ENCODE measurements at regions not wholly inside any gene's neighbourhood (a gene's known extent, or its start where the extent isn't known, plus 50 kb on each side); places are given as distances from the start of the nearest gene placed in this dataset.

DNA sequence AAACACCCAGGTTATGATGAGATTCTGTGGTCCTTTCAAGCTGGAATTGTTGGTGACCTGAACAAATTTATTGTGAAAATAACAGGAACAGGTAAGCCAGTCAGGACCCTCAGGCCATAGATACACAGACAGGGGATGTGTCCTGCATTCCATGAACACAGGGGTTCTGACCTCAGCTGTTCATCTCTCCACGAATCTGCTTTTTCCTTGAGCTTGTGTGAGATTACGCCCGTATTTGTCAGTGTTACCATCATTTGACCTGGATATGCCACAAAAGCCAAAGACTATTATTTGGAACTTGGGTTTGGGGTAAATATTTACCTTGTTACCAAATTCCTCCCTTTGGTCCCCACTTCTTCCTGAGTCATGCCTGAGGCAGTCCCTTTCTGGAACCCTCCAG is 288.9 kb downstream of the PREX1 start:
- CTCF ChIA-PET, result interaction anchor here (1.2 to 1.5 kb wide), 2 partner anchors 67 to 81 kb away, joined by 4 to 5 read pairs; no protein-coding TSS in a partner anchor

DNA sequence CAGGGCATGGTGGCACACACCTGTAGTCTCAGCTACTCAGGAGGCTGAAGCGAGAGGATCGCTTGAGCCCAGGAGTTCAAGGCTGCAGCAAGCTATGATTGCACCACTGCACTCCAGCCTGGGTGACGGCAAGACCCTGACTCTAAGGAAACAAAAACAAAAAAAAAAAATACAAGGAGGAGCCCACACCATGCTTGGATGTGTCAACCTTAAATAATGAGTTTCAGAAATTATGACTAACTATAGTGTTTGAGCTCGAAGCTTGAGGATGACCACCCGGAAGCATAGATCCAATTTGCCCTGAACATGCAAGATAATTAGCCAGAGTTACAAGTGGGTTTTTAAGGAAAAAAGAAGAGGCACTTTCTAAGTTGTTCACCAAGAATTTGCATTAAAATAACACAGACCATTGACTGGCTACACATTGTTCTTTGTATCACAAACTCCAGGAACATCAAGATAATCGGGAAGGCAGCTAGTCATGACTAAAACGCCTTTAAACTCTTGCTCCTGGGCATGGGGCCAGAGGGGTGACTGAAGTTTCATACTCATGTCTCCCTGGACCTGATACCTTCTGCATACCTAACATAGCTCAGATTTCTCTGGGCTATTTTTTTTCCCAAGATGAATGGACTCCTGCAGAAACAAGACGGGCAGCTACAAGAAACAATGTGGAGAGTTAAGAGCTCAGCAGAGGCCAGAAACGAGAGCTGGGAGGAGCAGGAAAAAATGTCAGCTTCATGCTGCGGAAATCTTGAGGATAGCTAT is 289.6 kb downstream of the PREX1 start:
- CTCF ChIA-PET, result interaction anchor here (0.9 to 1.5 kb wide), 3 partner anchors 66 to 857 kb away, joined by 3 to 5 read pairs (median 4); no protein-coding TSS in a partner anchor
- POLR2A ChIA-PET, result no interaction called here
- peak; percentile 56 for DNase-seq (ENCODE audit: low read depth)
- Histone ChIP-seq H3K27me3 (ENCODE audit: control insufficient read depth, insufficient read depth, low read length) (peaks cover 3% of the 10 kb centered on the region), H3K4me3 (ENCODE audit: low read depth, low read length) (no peak overlapping the region), H3K36me3 (ENCODE audit: control insufficient read depth, insufficient read depth, low read length) (no peaks in the 10 kb centered on the region)
- TF ChIP-seq, protein P1, sequence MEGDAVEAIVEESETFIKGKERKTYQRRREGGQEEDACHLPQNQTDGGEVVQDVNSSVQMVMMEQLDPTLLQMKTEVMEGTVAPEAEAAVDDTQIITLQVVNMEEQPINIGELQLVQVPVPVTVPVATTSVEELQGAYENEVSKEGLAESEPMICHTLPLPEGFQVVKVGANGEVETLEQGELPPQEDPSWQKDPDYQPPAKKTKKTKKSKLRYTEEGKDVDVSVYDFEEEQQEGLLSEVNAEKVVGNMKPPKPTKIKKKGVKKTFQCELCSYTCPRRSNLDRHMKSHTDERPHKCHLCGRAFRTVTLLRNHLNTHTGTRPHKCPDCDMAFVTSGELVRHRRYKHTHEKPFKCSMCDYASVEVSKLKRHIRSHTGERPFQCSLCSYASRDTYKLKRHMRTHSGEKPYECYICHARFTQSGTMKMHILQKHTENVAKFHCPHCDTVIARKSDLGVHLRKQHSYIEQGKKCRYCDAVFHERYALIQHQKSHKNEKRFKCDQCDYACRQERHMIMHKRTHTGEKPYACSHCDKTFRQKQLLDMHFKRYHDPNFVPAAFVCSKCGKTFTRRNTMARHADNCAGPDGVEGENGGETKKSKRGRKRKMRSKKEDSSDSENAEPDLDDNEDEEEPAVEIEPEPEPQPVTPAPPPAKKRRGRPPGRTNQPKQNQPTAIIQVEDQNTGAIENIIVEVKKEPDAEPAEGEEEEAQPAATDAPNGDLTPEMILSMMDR (IDR thresholded peaks at IDR 0.05; ENCODE audit: insufficient read depth, low read depth, low read length), result no peak

More for the DNA sequence above, 288.9 kb downstream of the PREX1 start:
- POLR2A ChIA-PET, result no interaction called here
- no peaks in the 10 kb centered on the region for H3K36me3 ChIP-seq (ENCODE audit: control insufficient read depth, insufficient read depth, low read length)
- peaks cover 3% of the 10 kb centered on the region for H3K27me3 ChIP-seq (ENCODE audit: control insufficient read depth, insufficient read depth, low read length)
- no peak overlapping the region for H3K4me3 ChIP-seq (ENCODE audit: low read depth, low read length)
- no peak for DNase-seq (ENCODE audit: low read depth)
- TF ChIP-seq, protein P1 (IDR thresholded peaks at IDR 0.05; ENCODE audit: insufficient read depth, low read depth, low read length), result no peak

DNA sequence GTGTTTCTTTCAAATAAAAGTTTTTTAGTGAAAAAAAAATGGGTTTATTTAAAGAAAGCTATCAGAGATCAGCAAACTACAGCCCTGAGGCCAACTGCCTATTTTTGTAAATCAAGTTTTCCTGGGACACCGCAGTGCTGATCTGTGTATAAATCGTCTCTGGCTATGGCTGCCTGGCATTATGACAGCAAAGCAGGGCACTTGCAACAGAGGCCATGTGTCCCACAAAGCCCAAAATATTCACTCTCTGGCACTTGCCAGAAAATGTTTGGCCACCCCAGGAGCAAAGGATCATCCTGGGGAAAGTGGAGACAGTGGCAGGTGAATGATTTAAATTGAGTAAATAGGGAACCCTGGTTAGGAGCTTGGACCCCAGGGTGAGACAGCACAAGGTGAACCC is 291.6 kb downstream of the PREX1 start:
- Histone ChIP-seq H3K27me3 (ENCODE audit: control insufficient read depth, insufficient read depth, low read length) (no peaks in the 10 kb centered on the region; the same call in 1 of the 2 replicates), H3K4me3 (ENCODE audit: low read depth, low read length) (no peak overlapping the region), H3K36me3 (ENCODE audit: control insufficient read depth, insufficient read depth, low read length) (no peaks in the 10 kb centered on the region)
- CTCF ChIA-PET, result no interaction called here
- TF ChIP-seq, protein P1 (IDR thresholded peaks at IDR 0.05; ENCODE audit: insufficient read depth, low read depth, low read length), result no peak
- POLR2A ChIA-PET, result no interaction called here
- no peak for DNase-seq (ENCODE audit: low read depth)

DNA sequence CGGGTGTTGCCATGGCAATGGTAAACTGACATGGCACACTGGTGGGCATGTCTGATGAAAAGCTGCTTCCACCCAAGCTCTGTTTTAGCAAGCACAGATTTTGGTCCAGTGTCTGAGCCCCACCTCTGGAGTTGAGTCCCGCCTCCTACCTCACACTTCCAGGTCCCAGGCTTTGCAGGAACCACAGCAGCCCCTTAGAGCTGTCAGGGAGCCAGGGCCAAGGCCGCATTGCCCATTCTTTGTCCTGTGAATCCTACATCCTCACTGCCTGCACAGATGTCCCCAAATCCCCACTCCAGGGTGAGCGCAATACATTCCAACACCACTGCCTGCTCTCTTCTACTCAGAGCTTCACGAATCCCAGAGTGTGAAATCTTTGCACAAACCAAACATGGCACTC is 292.2 kb downstream of the PREX1 start:
- TF ChIP-seq, protein P1 (IDR thresholded peaks at IDR 0.05; ENCODE audit: insufficient read depth, low read depth, low read length), result no peak
- Histone ChIP-seq H3K36me3 (ENCODE audit: control insufficient read depth, insufficient read depth, low read length) (no peaks in the 10 kb centered on the region), H3K4me3 (ENCODE audit: low read depth, low read length) (no peak overlapping the region), H3K27me3 (ENCODE audit: control insufficient read depth, insufficient read depth, low read length) (no peaks in the 10 kb centered on the region; the same call in 1 of the 2 replicates)
- ChIA-PET CTCF (interaction anchor here (0.8 kb wide), 1 partner anchor 33 kb away, joined by 3 read pairs; no protein-coding TSS in a partner anchor), POLR2A (no interaction called here)
- no peak for DNase-seq (ENCODE audit: low read depth)

DNA sequence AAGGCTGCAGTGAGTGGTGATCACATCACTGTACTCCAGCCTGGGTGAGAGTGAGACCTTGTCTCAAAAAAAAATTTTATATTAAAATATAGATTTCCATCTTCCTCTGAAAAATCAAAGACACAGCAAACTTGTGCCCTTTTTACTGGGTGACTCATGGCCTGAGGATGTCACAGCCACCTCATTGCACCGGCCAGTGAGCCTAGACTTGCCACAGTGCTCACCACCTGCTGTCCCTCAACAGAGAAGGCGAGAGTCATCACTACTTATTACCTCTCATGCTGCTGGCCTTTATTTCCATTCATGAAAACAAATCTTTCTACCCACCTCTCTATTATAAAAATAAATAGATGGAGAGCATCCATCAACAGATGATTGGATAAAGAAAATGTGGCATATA is 295.8 kb downstream of the PREX1 start:
- Histone ChIP-seq H3K4me3 (ENCODE audit: low read depth, low read length) (no peak overlapping the region), H3K27me3 (ENCODE audit: control insufficient read depth, insufficient read depth, low read length) (no peaks in the 10 kb centered on the region; the same call in 1 of the 2 replicates), H3K36me3 (ENCODE audit: control insufficient read depth, insufficient read depth, low read length) (no peaks in the 10 kb centered on the region)
- no peak for DNase-seq (ENCODE audit: low read depth)
- ChIA-PET CTCF (no interaction called here), POLR2A (interaction anchor here (0.6 to 0.7 kb wide), 2 partner anchors 129 to 473 kb away, joined by 5 read pairs; no protein-coding TSS in a partner anchor)
- TF ChIP-seq, protein P1 (IDR thresholded peaks at IDR 0.05; ENCODE audit: insufficient read depth, low read depth, low read length), result no peak
